Left ventricle myocardium inferior (tissue), 1 donor: ENCODE measurements at regions not wholly inside any gene's neighbourhood (a gene's known extent, or its start where the extent isn't known, plus 50 kb on each side); places are given as distances from the start of the nearest gene placed in this dataset.

Source experiments
- DNase-seq: peaks from one replicate; pipeline ENCODE4 v3.0.0-alpha.2; 2020
- H3K27ac ChIP-seq: fragments of 200-600 bp; replicated peaks from 2 replicates; pipeline ENCODE4 v1.8.0; 2021
- H3K27me3 ChIP-seq: fragments of 200-600 bp; 2 replicates; pipeline ENCODE4 v1.8.0; 2021; ENCODE audit warnings: low read depth
- H3K36me3 ChIP-seq: fragments of 200-600 bp; 2 replicates; pipeline ENCODE4 v1.8.0; 2021
- H3K4me1 ChIP-seq: fragments of 200-600 bp; 2 replicates; pipeline ENCODE4 v1.8.0; 2021
- H3K4me3 ChIP-seq: fragments of 200-600 bp; 2 replicates; pipeline ENCODE4 v1.8.0; 2021; ENCODE audit warnings: mild to moderate bottlenecking, moderate library complexity
- H3K9me3 ChIP-seq: fragments of 200-600 bp; replicated peaks from 2 replicates; pipeline ENCODE4 v1.8.0; 2021
- CTCF ChIP-seq: fragments of 200-600 bp; IDR thresholded peaks from 2 replicates; pipeline ENCODE4 v1.8.0; 2021; ENCODE audit warnings: antibody characterized with exemption, mild to moderate bottlenecking, borderline replicate concordance
- intact Hi-C: fragments of 100-400 bp; cut with micrococcal nuclease; formaldehyde crosslinking; loops from one replicate; pipeline ENCODE4 v1.11.0; 2022
- donor health status: DM: no; HTN: yes; CAD: no; lungs with severe emphysema.

GRCh38 chr12:126518596-126519200, 1453.5 kb downstream of the AACS start:
- no peak for TF ChIP-seq CTCF
- H3K9me3 ChIP-seq = no peaks in the 10 kb centered on the region
- H3K36me3 ChIP-seq = no peaks in the 10 kb centered on the region
- no peaks in the 10 kb centered on the region for H3K4me1 ChIP-seq
- no peak overlapping the region for H3K27ac ChIP-seq
- no peak for DNase-seq
- intact Hi-C loops = no loop called here
- H3K4me3 ChIP-seq = no peak overlapping the region
- no peaks in the 10 kb centered on the region for H3K27me3 ChIP-seq

- no peaks in the 10 kb centered on the region for H3K27me3 ChIP-seq
- DNase-seq = no peak
- intact Hi-C loops = no loop called here
- H3K4me1 ChIP-seq = no peaks in the 10 kb centered on the region
- no peaks in the 10 kb centered on the region for H3K36me3 ChIP-seq
- no peak overlapping the region for H3K27ac ChIP-seq
- no peak overlapping the region for H3K4me3 ChIP-seq
- no peaks in the 10 kb centered on the region for H3K9me3 ChIP-seq
- no peak for TF ChIP-seq CTCF
These were observed 1454.6 kb downstream of the AACS start for GRCh38 chr12:126519833-126520232.

- no peak overlapping the region for H3K27ac ChIP-seq
- H3K36me3 ChIP-seq = no peaks in the 10 kb centered on the region
- no peak overlapping the region for H3K4me3 ChIP-seq
- intact Hi-C loops = no loop called here
- DNase-seq = no peak
- no peaks in the 10 kb centered on the region for H3K4me1 ChIP-seq
- no peaks in the 10 kb centered on the region for H3K27me3 ChIP-seq
- H3K9me3 ChIP-seq = no peaks in the 10 kb centered on the region
- no peak for TF ChIP-seq CTCF
These were observed 1458.7 kb downstream of the AACS start for GRCh38 chr12:126523891-126524290.

GRCh38 chr12:126534495-126534894, 1469.3 kb downstream of the AACS start:
- intact Hi-C loops = no loop called here

GRCh38 chr12:126534942-126535341, 1469.7 kb downstream of the AACS start:
- Histone ChIP-seq H3K27me3 (no peaks in the 10 kb centered on the region), H3K36me3 (no peaks in the 10 kb centered on the region), H3K27ac (no peak overlapping the region), H3K4me3 (no peak overlapping the region), H3K9me3 (no peaks in the 10 kb centered on the region), H3K4me1 (no peaks in the 10 kb centered on the region)
- no peak for TF ChIP-seq CTCF
- intact Hi-C loops = no loop called here
- DNase-seq = no peak

More at GRCh38 chr12:126534495-126534894, 1469.3 kb downstream of the AACS start:
- no peaks in the 10 kb centered on the region for H3K9me3 ChIP-seq
- no peak overlapping the region for H3K4me3 ChIP-seq
- TF ChIP-seq CTCF = no peak
- H3K27ac ChIP-seq = no peak overlapping the region
- H3K4me1 ChIP-seq = no peaks in the 10 kb centered on the region
- no peaks in the 10 kb centered on the region for H3K36me3 ChIP-seq
- no peaks in the 10 kb centered on the region for H3K27me3 ChIP-seq
- DNase-seq = no peak
